VCaP (cell line): ENCODE measurements at regions not wholly inside any gene's neighbourhood (a gene's known extent, or its start where the extent isn't known, plus 50 kb on each side); places are given as distances from the start of the nearest gene placed in this dataset.

ENCODE experiments used
- H3K27ac ChIP-seq: fragments of 450-650 bp; 2 replicates; pipeline ENCODE4 v1.5.1; 2017
- CTCF ChIP-seq: fragments of 450-650 bp; conservative IDR thresholded peaks from 2 replicates; pipeline ENCODE4 v1.5.1; 2017; ENCODE audit warnings: mild to moderate bottlenecking, moderate library complexity

GRCh38 chr3:34995796-34996430 is 643.4 kb upstream of the ARPP21 start:
- no peak overlapping the region for H3K27ac ChIP-seq
- no peak for TF ChIP-seq CTCF

GRCh38 chr3:34998902-34999301 is 640.4 kb upstream of the ARPP21 start:
- no peak for TF ChIP-seq CTCF
- no peak overlapping the region for H3K27ac ChIP-seq

- H3K27ac ChIP-seq = no peak overlapping the region
- TF ChIP-seq CTCF = no peak
Measured at GRCh38 chr3:35012214-35012613, 627.1 kb upstream of the ARPP21 start.

GRCh38 chr3:35028157-35028556 is 611.2 kb upstream of the ARPP21 start:
- no peak for TF ChIP-seq CTCF
- no peak overlapping the region for H3K27ac ChIP-seq

- no peak for TF ChIP-seq CTCF
- no peak overlapping the region for H3K27ac ChIP-seq
Measured at GRCh38 chr3:35042210-35042991, 596.9 kb upstream of the ARPP21 start.

GRCh38 chr3:35043040-35043439 is 596.3 kb upstream of the ARPP21 start:
- no peak for TF ChIP-seq CTCF
- no peak overlapping the region for H3K27ac ChIP-seq

GRCh38 chr3:35044190-35044589 is 595.1 kb upstream of the ARPP21 start:
- no peak for TF ChIP-seq CTCF
- H3K27ac ChIP-seq = no peak overlapping the region
